ENCODE measurements at regions not wholly inside any gene's neighbourhood (a gene's known extent, or its start where the extent isn't known, plus 50 kb on each side); places are given as distances from the start of the nearest gene placed in this dataset.

- POLR2A ChIA-PET = interaction anchor here (0.6 kb wide), 2 partner anchors 10 to 668 kb away, joined by 3 read pairs; no protein-coding TSS in a partner anchor
- CTCF ChIA-PET = interaction anchor here (0.9 to 1.2 kb wide), 2 partner anchors 12 to 64 kb away, joined by 3 to 5 read pairs; no protein-coding TSS in a partner anchor
- Mint-ChIP-seq H3K4me1 (ENCODE audit: low read depth) (peaks cover 73% of the 10 kb centered on the region), H3K27ac (peak overlapping the region; percentile 89), H3K9me3 (peaks cover 13% of the 10 kb centered on the region), H3K27me3 (no peaks in the 10 kb centered on the region), H3K4me3 (no peak overlapping the region), H3K36me3 (ENCODE audit: low read depth) (peaks cover 51% of the 10 kb centered on the region)
- DNase-seq (no peak), ATAC-seq (no peak)
- TF ChIP-seq CTCF (IDR thresholded peaks at IDR 0.05) = no peak
- intact Hi-C loops (cut with micrococcal nuclease) = loop anchor here (5.0 kb wide), 1 partner anchor 70 kb away; no protein-coding TSS in a partner anchor
Measured at GRCh38 chr6:11341867-11342266, 109.4 kb upstream of the NEDD9 start.

- peak overlapping the region; percentile 26 for H3K27ac Mint-ChIP-seq
Measured at GRCh38 chr6:11341303-11341702, 108.8 kb upstream of the NEDD9 start.

GRCh38 chr6:11339380-11339779 lies 106.9 kb upstream of the NEDD9 start:
- POLR2A ChIA-PET = interaction anchor here (1.8 kb wide), 1 partner anchor 15 kb away, joined by 6 read pairs; no protein-coding TSS in a partner anchor
- no peak for DNase-seq
- TF ChIP-seq CTCF (IDR thresholded peaks at IDR 0.05) = no peak
- peaks cover 59% of the 10 kb centered on the region for H3K4me1 Mint-ChIP-seq (ENCODE audit: low read depth)
- ATAC-seq = no peak
- CTCF ChIA-PET = interaction anchor here (1.5 to 1.7 kb wide), 2 partner anchors 107 to 157 kb away, joined by 3 to 4 read pairs; partner anchors contain the start of gene NEDD9
- H3K27ac Mint-ChIP-seq = no peak overlapping the region
- H3K4me3 Mint-ChIP-seq = no peak overlapping the region
- H3K36me3 Mint-ChIP-seq (ENCODE audit: low read depth) = peaks cover 48% of the 10 kb centered on the region
- intact Hi-C loops (cut with micrococcal nuclease) = no loop called here
- H3K9me3 Mint-ChIP-seq = peaks cover 13% of the 10 kb centered on the region
- no peaks in the 10 kb centered on the region for H3K27me3 Mint-ChIP-seq

More at GRCh38 chr6:11341303-11341702, 108.8 kb upstream of the NEDD9 start:
- Mint-ChIP-seq H3K36me3 (ENCODE audit: low read depth) (peaks cover 50% of the 10 kb centered on the region), H3K9me3 (peaks cover 13% of the 10 kb centered on the region), H3K4me3 (no peak overlapping the region), H3K4me1 (ENCODE audit: low read depth) (peaks cover 67% of the 10 kb centered on the region), H3K27me3 (no peaks in the 10 kb centered on the region)
- ChIA-PET CTCF (interaction anchor here (0.9 kb wide), 1 partner anchor 12 kb away, joined by 3 read pairs; no protein-coding TSS in a partner anchor), POLR2A (interaction anchor here (0.6 to 1.8 kb wide), 3 partner anchors 10 to 669 kb away, joined by 3 to 6 read pairs (median 3); no protein-coding TSS in a partner anchor)
- TF ChIP-seq CTCF (IDR thresholded peaks at IDR 0.05) = no peak
- no peak for DNase-seq
- intact Hi-C loops (cut with micrococcal nuclease) = loop anchor here (5.0 kb wide), 1 partner anchor 71 kb away; no protein-coding TSS in a partner anchor
- ATAC-seq = no peak

GRCh38 chr6:11337306-11337705 lies 104.8 kb upstream of the NEDD9 start:
- ChIA-PET CTCF (interaction anchor here (1.3 to 1.7 kb wide), 2 partner anchors 105 to 159 kb away, joined by 3 read pairs; partner anchors contain the start of gene NEDD9), POLR2A (interaction anchor here (1.0 kb wide), 1 partner anchor 19 kb away, joined by 4 read pairs; no protein-coding TSS in a partner anchor)
- Mint-ChIP-seq H3K27ac (no peak overlapping the region), H3K9me3 (peaks cover 13% of the 10 kb centered on the region), H3K36me3 (ENCODE audit: low read depth) (peaks cover 43% of the 10 kb centered on the region), H3K4me3 (no peak overlapping the region), H3K4me1 (ENCODE audit: low read depth) (peaks cover 57% of the 10 kb centered on the region), H3K27me3 (no peaks in the 10 kb centered on the region)
- intact Hi-C loops (cut with micrococcal nuclease) = no loop called here
- DNase-seq (no peak), ATAC-seq (no peak)
- no peak for TF ChIP-seq CTCF (IDR thresholded peaks at IDR 0.05)

- ChIA-PET POLR2A (no interaction called here), CTCF (no interaction called here)
- peaks cover 8% of the 10 kb centered on the region for H3K9me3 Mint-ChIP-seq
- H3K36me3 Mint-ChIP-seq (ENCODE audit: low read depth) = peaks cover 39% of the 10 kb centered on the region
- H3K4me1 Mint-ChIP-seq (ENCODE audit: low read depth) = peaks cover 59% of the 10 kb centered on the region
- peak overlapping the region; percentile 44 for H3K27ac Mint-ChIP-seq
- H3K4me3 Mint-ChIP-seq = no peak overlapping the region
- ATAC-seq (no peak), DNase-seq (no peak)
- intact Hi-C loops (cut with micrococcal nuclease) = no loop called here
- no peaks in the 10 kb centered on the region for H3K27me3 Mint-ChIP-seq
- TF ChIP-seq CTCF (IDR thresholded peaks at IDR 0.05) = no peak
Measured at GRCh38 chr6:11335826-11336225, 103.4 kb upstream of the NEDD9 start.

All from activated CD8-positive, alpha-beta T cell treated with anti-CD3 and anti-CD28 coated beads for 36 hours (primary cell).